Trophoblast cell (in vitro differentiated cells and primary cell): ENCODE measurements at regions not wholly inside any gene's neighbourhood (a gene's known extent, or its start where the extent isn't known, plus 50 kb on each side); places are given as distances from the start of the nearest gene placed in this dataset.

Experiments used
- DNase-seq, 2 donors: peaks; one replicate each; pipeline ENCODE4 v3.0.0-alpha.2; 2016
- H2AFZ ChIP-seq: 2 replicates; pipeline ENCODE4 v1.6.1; 2013; ENCODE audit warnings: low read length, moderate library complexity, mild to moderate bottlenecking; ENCODE audit not compliant: insufficient read depth, poor library complexity
- H2AK5ac ChIP-seq: 2 replicates; pipeline ENCODE4 v1.6.1; 2013; ENCODE audit warnings: mild to moderate bottlenecking, low read length
- H2BK120ac ChIP-seq: 2 replicates; pipeline ENCODE4 v1.6.1; 2013; ENCODE audit warnings: low read length, mild to moderate bottlenecking, moderate library complexity; ENCODE audit not compliant: insufficient read depth, poor library complexity
- H2BK12ac ChIP-seq: 2 replicates; pipeline ENCODE4 v1.6.1; 2013; ENCODE audit warnings: mild to moderate bottlenecking, low read length, moderate library complexity
- H2BK5ac ChIP-seq: 2 replicates; pipeline ENCODE4 v1.6.1; 2013; ENCODE audit warnings: low read length, low read depth, moderate library complexity, mild to moderate bottlenecking; ENCODE audit not compliant: poor library complexity
- H3K14ac ChIP-seq: 2 replicates; pipeline ENCODE4 v1.6.1; 2013; ENCODE audit warnings: mild to moderate bottlenecking, low read length
- H3K18ac ChIP-seq: 2 replicates; pipeline ENCODE4 v1.6.1; 2013; ENCODE audit warnings: mild to moderate bottlenecking, low read length
- H3K23ac ChIP-seq: 2 replicates; pipeline ENCODE4 v1.6.1; 2013; ENCODE audit warnings: low read length
- H3K27ac ChIP-seq: 2 replicates; pipeline ENCODE4 v1.5.1; 2013; ENCODE audit warnings: low read depth, mild to moderate bottlenecking, inconsistent platforms, low read length, moderate library complexity
- H3K27me3 ChIP-seq: 2 replicates; pipeline ENCODE4 v1.6.1; 2013; ENCODE audit warnings: inconsistent platforms, mild to moderate bottlenecking, low read length, moderate library complexity; ENCODE audit not compliant: insufficient read depth
- H3K36me3 ChIP-seq, 2 experiments: 1 replicate in 1 of 2; 2 replicates in 1 of 2; pipeline ENCODE4 v1.6.1; 2013; ENCODE audit warnings: low read length in 2 of 2, mild to moderate bottlenecking in 2 of 2, moderate library complexity in 1 of 2; ENCODE audit not compliant: insufficient read depth in 2 of 2, control insufficient read depth in 1 of 2
- H3K4ac ChIP-seq: 2 replicates; pipeline ENCODE4 v1.6.1; 2013; ENCODE audit warnings: low read depth, mild to moderate bottlenecking, low read length, moderate library complexity
- H3K4me1 ChIP-seq, 2 experiments: 1 replicate in 1 of 2; 2 replicates in 1 of 2; pipeline ENCODE4 v1.6.1; 2013; ENCODE audit warnings: low read length in 2 of 2, mild to moderate bottlenecking in 2 of 2, moderate library complexity in 1 of 2; ENCODE audit not compliant: insufficient read depth in 2 of 2, control insufficient read depth in 1 of 2
- H3K4me2 ChIP-seq: 2 replicates; pipeline ENCODE4 v1.6.1; 2013; ENCODE audit warnings: inconsistent platforms, mild to moderate bottlenecking, low read length, moderate library complexity
- H3K4me3 ChIP-seq: 2 replicates; pipeline ENCODE4 v1.5.1; 2013; ENCODE audit warnings: mild to moderate bottlenecking, low read depth, low read length, inconsistent platforms
- H3K79me1 ChIP-seq: one replicate; pipeline ENCODE4 v1.6.1; 2013; ENCODE audit warnings: low read length
- H3K79me2 ChIP-seq: 2 replicates; pipeline ENCODE4 v1.6.1; 2013; ENCODE audit warnings: low read length, mild to moderate bottlenecking; ENCODE audit not compliant: control insufficient read depth, insufficient read depth, poor library complexity
- H3K9ac ChIP-seq: 2 replicates; pipeline ENCODE4 v1.6.1; 2013; ENCODE audit warnings: mild to moderate bottlenecking, low read length
- H3K9me3 ChIP-seq: 2 replicates; pipeline ENCODE4 v1.6.1; 2013; ENCODE audit warnings: low read depth, mild to moderate bottlenecking, control low read depth, inconsistent platforms, low read length; ENCODE audit not compliant: insufficient read depth
- H4K12ac ChIP-seq: 2 replicates; pipeline ENCODE4 v1.6.1; 2013; ENCODE audit warnings: low read depth, mild to moderate bottlenecking, low read length, moderate library complexity
- H4K8ac ChIP-seq: 2 replicates; pipeline ENCODE4 v1.6.1; 2013; ENCODE audit warnings: low read depth, mild to moderate bottlenecking, low read length, moderate library complexity
- H4K91ac ChIP-seq: one replicate; pipeline ENCODE4 v1.6.1; 2013; ENCODE audit warnings: low read depth, mild to moderate bottlenecking, low read length, moderate library complexity
- WGBS: extraction: QIAGEN DNeasy Blood & Tissue Kit; methylation state at CpG from one replicate; pipeline ENCODE4 v1.1.7; 2013; ENCODE audit warnings: missing lambda C conversion rate; ENCODE audit not compliant: insufficient read length, insufficient coverage; ENCODE audit errors: extremely low coverage; 5-methylcytosine and 5-hydroxymethylcytosine counted together

DNA sequence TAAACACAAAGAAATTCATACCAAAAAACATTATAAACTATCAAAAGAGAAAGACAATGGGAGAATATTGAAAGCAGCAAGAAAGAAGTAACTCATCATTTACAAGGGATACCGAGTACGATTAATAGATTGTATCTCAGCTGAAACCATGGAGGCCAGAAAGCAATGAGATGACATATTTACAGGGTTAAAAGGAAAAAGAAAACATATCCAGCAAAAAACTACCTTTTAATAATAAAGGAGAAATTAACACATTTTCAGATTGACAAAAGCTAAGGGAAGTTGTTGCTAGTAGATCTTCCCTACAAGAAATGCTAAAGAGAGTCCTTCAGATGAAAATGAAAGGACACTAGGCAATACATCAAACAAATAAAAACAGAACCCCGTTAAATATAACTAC, 364.8 kb upstream of the TNC start:
- Histone ChIP-seq H4K12ac (no peak overlapping the region), H3K14ac (no peak overlapping the region), H3K18ac (no peak overlapping the region), H3K23ac (no peak overlapping the region), H3K4me1 (no peaks in the 10 kb centered on the region), H3K27me3 (no peaks in the 10 kb centered on the region), H4K91ac (no peak overlapping the region), H3K27ac (no peak overlapping the region), H3K4me2 (no peak overlapping the region), H3K9ac (no peak overlapping the region), H3K79me2 (no peaks in the 10 kb centered on the region), H2BK120ac (no peak overlapping the region), H3K4ac (no peak overlapping the region), H4K8ac (no peak overlapping the region), H2BK12ac (no peak overlapping the region), H3K4me3 (no peak overlapping the region), H3K79me1 (no peaks in the 10 kb centered on the region), H3K36me3 (no peaks in the 10 kb centered on the region), H2AK5ac (no peak overlapping the region), H2AFZ (no peak overlapping the region), H2BK5ac (no peak overlapping the region), H3K9me3 (no peaks in the 10 kb centered on the region)
- WGBS, result no CpG with 5 or more reads among the region's 3 CpGs
- no peak for DNase-seq

DNA sequence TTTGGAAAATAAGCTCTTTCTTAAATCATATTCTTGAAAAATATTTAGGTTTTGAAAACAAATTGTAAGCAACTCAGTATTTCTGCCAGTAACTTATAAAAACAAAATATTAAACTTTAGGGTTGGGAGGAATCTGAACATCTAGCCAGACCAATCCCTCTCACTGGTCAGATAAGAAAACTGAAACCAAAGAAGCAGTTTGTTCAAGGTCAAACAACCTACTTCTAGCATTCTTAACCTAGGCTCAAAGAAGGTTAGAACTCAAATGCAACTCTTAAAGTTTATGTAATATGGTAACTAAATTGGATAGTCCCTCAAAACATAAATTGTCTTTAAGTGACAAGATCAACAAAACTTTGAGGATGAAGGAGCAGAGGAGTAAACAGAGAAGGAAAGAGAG, 374.9 kb upstream of the TNC start:
- Histone ChIP-seq H3K14ac (no peak overlapping the region), H3K4me1 (no peaks in the 10 kb centered on the region), H3K36me3 (no peaks in the 10 kb centered on the region), H3K9ac (no peak overlapping the region), H2AK5ac (no peak overlapping the region), H4K8ac (no peak overlapping the region), H2BK120ac (no peak overlapping the region), H3K4me2 (no peak overlapping the region), H3K4me3 (no peak overlapping the region), H3K18ac (no peak overlapping the region), H3K79me1 (no peaks in the 10 kb centered on the region), H3K27me3 (no peaks in the 10 kb centered on the region), H3K27ac (no peak overlapping the region), H3K79me2 (no peaks in the 10 kb centered on the region), H3K4ac (no peak overlapping the region), H3K9me3 (no peaks in the 10 kb centered on the region), H2BK5ac (no peak overlapping the region), H4K12ac (no peak overlapping the region), H3K23ac (no peak overlapping the region), H2AFZ (no peak overlapping the region), H2BK12ac (no peak overlapping the region), H4K91ac (no peak overlapping the region)
- DNase-seq, result no peak

DNA sequence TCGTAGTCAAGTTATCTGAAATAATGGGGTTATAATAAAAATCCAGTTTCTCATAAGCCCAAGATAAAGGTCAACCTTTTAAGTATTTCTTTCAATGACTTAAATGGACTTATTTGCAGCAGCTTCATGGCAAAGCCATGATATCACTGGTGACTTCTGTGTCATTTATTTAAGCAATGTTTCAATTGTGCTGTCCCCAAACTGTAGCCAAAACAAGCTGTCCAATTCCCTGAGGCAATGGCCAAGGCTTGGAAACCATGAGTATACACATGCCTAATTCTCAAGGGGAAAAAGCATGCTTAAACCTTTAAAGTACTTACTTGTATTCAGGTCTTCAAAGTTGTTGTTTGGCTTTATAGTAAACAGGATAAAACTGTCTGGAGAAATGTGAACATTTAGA, 376.4 kb upstream of the TNC start:
- Histone ChIP-seq H3K27ac (no peak overlapping the region), H3K4ac (no peak overlapping the region), H3K4me1 (no peaks in the 10 kb centered on the region), H2BK120ac (no peak overlapping the region), H4K8ac (no peak overlapping the region), H2AK5ac (no peak overlapping the region), H3K9ac (no peak overlapping the region), H3K27me3 (no peaks in the 10 kb centered on the region), H3K23ac (no peak overlapping the region), H3K4me3 (no peak overlapping the region), H3K18ac (no peak overlapping the region), H3K9me3 (no peaks in the 10 kb centered on the region), H3K79me2 (no peaks in the 10 kb centered on the region), H2BK12ac (no peak overlapping the region), H3K14ac (no peak overlapping the region), H3K79me1 (no peaks in the 10 kb centered on the region), H3K36me3 (no peaks in the 10 kb centered on the region), H3K4me2 (no peak overlapping the region), H2AFZ (no peak overlapping the region), H4K91ac (no peak overlapping the region), H4K12ac (no peak overlapping the region), H2BK5ac (no peak overlapping the region)
- peak; percentile 30 to 47 for DNase-seq
- no CpG with 5 or more reads among the region's 1 CpG for WGBS

DNA sequence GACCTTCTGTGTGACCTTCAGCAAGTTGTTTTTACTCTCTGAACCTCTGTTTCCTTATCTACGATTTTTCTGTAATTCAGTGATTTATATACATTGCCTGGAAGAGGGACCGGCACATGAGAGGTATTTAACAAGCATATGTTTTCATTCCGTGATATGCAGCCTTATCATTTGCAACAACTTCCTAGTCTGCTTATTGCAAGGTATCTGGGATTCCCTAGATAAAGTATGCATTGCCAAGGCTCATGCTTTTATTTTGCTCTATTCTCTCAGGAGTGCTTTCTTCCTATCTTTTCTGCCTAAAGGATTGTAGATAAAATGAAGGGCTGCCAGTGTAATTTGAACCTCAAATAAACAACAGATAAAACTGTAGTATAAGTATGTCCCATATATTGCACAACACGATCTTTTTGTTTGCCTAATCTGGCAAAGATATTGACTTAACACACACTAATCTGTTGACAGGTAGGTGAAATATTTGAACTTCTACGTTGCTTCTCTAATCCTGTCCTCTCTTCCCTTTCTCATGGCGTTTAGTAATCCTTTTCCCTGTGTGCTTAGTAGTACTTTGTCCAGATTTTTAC, 377.2 kb upstream of the TNC start:
- no peaks in the 10 kb centered on the region for H3K36me3 ChIP-seq
- no peak overlapping the region for H3K27ac ChIP-seq
- no peak overlapping the region for H3K4me3 ChIP-seq
- no peak overlapping the region for H3K18ac ChIP-seq
- H2AK5ac ChIP-seq, result no peak overlapping the region
- H2BK12ac ChIP-seq, result no peak overlapping the region
- WGBS, result no CpG with 5 or more reads among the region's 6 CpGs
- H4K12ac ChIP-seq, result no peak overlapping the region
- H4K91ac ChIP-seq, result no peak overlapping the region
- H2BK120ac ChIP-seq, result no peak overlapping the region
- H3K4me1 ChIP-seq, result no peaks in the 10 kb centered on the region
- no peaks in the 10 kb centered on the region for H3K9me3 ChIP-seq
- H2AFZ ChIP-seq, result no peak overlapping the region
- H3K79me2 ChIP-seq, result no peaks in the 10 kb centered on the region
- DNase-seq, result peak in 1 of 2 donors; percentile 14
- H3K27me3 ChIP-seq, result no peaks in the 10 kb centered on the region
- no peak overlapping the region for H3K4me2 ChIP-seq
- H3K79me1 ChIP-seq, result no peaks in the 10 kb centered on the region
- H3K9ac ChIP-seq, result no peak overlapping the region
- H3K4ac ChIP-seq, result no peak overlapping the region
- H3K23ac ChIP-seq, result no peak overlapping the region
- H2BK5ac ChIP-seq, result no peak overlapping the region
- no peak overlapping the region for H4K8ac ChIP-seq
- no peak overlapping the region for H3K14ac ChIP-seq
